ENCODE measurements at regions not wholly inside any gene's neighbourhood (a gene's known extent, or its start where the extent isn't known, plus 50 kb on each side); places are given as distances from the start of the nearest gene placed in this dataset.

DNA sequence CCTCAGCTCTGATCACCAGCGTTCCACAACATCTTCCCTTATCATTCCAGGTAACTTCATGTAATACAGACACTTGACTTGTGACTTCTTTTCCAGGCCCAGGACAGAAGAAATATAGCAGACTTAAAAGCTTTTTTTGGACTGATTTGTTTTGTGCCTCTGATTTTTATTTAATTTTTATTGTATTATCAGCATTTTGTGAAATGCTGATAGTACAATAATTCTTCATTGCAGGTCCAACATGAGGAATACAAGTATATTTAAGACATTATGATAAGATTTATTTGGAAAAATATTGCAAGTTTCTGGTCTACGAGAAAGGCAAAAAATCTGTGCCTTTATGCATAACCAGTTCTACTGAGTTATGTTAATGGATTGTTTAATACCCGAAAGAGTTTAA, 94.5 kb upstream of the THUMPD2 start:
- TF ChIP-seq, protein P1, sequence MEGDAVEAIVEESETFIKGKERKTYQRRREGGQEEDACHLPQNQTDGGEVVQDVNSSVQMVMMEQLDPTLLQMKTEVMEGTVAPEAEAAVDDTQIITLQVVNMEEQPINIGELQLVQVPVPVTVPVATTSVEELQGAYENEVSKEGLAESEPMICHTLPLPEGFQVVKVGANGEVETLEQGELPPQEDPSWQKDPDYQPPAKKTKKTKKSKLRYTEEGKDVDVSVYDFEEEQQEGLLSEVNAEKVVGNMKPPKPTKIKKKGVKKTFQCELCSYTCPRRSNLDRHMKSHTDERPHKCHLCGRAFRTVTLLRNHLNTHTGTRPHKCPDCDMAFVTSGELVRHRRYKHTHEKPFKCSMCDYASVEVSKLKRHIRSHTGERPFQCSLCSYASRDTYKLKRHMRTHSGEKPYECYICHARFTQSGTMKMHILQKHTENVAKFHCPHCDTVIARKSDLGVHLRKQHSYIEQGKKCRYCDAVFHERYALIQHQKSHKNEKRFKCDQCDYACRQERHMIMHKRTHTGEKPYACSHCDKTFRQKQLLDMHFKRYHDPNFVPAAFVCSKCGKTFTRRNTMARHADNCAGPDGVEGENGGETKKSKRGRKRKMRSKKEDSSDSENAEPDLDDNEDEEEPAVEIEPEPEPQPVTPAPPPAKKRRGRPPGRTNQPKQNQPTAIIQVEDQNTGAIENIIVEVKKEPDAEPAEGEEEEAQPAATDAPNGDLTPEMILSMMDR (IDR thresholded peaks at IDR 0.05) = no peak
- TF ChIP-seq POLR2A (IDR thresholded peaks at IDR 0.05) = no peak
- ATAC-seq (no peak), DNase-seq (no peak)
- peaks cover 0 to 5% (median 0%) of the 10 kb centered on the region in 12 donors for H3K9me3 ChIP-seq
- H3K36me3 ChIP-seq = no peaks in the 10 kb centered on the region
- 93 to 96% (median 96%) methylated on average over 3 of the region's 3 CpGs for WGBS, 4 donors
- intact Hi-C loops (cut with DNase I) = no loop called here
- peaks cover 0 to 24% (median 6%) of the 10 kb centered on the region in 12 donors for H3K4me1 ChIP-seq
- H3K27ac ChIP-seq = no peak overlapping the region
- no peaks in the 10 kb centered on the region for H3K27me3 ChIP-seq
- H3K4me3 ChIP-seq = no peak overlapping the region

DNA sequence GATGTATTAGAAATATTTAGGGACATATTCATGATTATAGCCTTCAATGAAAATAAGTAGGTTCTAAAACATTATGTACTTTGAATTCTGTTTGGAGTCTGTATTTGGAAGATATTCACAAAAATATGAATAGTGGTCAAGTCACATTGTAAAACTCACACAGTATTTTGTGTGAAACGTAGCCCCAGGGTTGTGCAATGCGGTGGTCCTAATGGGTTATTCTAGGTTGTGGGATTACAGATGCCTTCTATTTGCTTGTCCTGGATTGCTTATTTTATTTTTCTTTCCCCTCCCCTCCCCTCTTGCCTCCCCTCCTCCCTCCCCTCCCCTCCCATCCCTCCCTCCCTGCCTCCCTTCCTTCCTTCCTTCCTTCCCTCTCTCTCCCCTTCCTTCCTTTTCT, 93.7 kb upstream of the THUMPD2 start:
- DNase-seq = no peak
- ATAC-seq = no peak
- intact Hi-C loops (cut with DNase I) = no loop called here
- no peak overlapping the region for H3K27ac ChIP-seq
- peaks cover 0 to 5% (median 0%) of the 10 kb centered on the region in 12 donors for H3K9me3 ChIP-seq
- 91 to 95% (median 93%) methylated on average over 2 of the region's 2 CpGs for WGBS, 4 donors
- no peak overlapping the region for H3K4me3 ChIP-seq
- H3K36me3 ChIP-seq = no peaks in the 10 kb centered on the region
- no peaks in the 10 kb centered on the region for H3K27me3 ChIP-seq
- TF ChIP-seq POLR2A (IDR thresholded peaks at IDR 0.05) = no peak
- TF ChIP-seq, protein P1 (IDR thresholded peaks at IDR 0.05) = no peak
- peaks cover 0 to 24% (median 6%) of the 10 kb centered on the region in 12 donors for H3K4me1 ChIP-seq

DNA sequence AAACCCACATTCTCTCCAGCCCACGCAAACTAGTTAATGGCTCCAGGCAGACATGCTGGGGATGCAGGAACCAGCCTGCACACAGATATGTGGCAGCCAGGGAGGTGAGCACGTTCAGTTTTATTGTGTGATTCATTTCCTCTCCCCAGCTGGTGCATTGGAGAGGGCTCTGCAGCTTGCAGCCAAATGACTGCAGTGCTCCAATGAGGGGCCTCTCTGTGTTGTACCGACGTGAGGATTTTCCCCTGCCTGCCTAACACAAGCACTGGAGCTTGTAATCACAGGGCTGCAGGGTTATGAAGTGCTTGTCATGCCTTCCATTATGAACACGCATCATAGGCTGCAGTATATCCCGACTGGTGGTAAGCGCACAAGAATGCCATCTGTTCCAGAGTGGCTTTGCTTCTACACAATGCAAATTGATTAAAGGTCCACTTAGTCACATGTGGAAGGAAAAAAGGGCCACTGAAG, 92.3 kb upstream of the THUMPD2 start:
- H3K27ac ChIP-seq = no peak overlapping the region
- peak in 2 of 4 donors; percentile 33 to 48 for ATAC-seq
- no peak overlapping the region for H3K4me3 ChIP-seq
- DNase-seq = no peak
- H3K9me3 ChIP-seq = no peaks in the 10 kb centered on the region
- H3K36me3 ChIP-seq = no peaks in the 10 kb centered on the region
- H3K4me1 ChIP-seq = peaks cover 0 to 24% (median 6%) of the 10 kb centered on the region in 12 donors
- TF ChIP-seq, protein P1 (IDR thresholded peaks at IDR 0.05) = no peak
- no peak for TF ChIP-seq POLR2A (IDR thresholded peaks at IDR 0.05)
- 48 to 65% (median 53%) methylated on average over 7 of the region's 7 CpGs for WGBS, 4 donors
- peaks cover 0 to 2% (median 0%) of the 10 kb centered on the region in 9 donors for H3K27me3 ChIP-seq
- intact Hi-C loops (cut with DNase I) = no loop called here

DNA sequence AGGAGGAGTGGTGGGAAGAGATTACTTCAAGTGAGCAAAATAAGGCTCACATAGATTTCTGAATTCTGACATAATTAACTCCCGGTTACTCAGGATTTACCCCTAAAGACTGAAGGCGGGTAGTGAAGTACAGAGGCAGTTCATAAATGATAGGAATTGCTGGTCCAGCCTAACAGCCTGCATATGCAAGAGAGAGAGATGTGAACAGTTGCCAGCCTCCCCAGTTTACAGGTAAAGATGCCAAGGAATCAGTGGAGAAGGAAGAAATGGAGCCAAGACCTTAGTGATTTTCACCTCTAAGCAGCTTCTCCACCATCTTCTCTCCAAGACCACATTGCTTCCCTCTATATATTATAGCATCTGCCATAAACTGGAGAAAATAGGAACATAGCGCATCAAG, 91.8 kb upstream of the THUMPD2 start:
- peaks cover 0 to 23% (median 6%) of the 10 kb centered on the region in 12 donors for H3K4me1 ChIP-seq
- H3K36me3 ChIP-seq = no peaks in the 10 kb centered on the region
- intact Hi-C loops (cut with DNase I) = no loop called here
- 86 to 94% (median 89%) methylated on average over 3 of the region's 3 CpGs for WGBS, 4 donors
- TF ChIP-seq, protein P1 (IDR thresholded peaks at IDR 0.05) = no peak
- no peak for TF ChIP-seq POLR2A (IDR thresholded peaks at IDR 0.05)
- ATAC-seq (no peak), DNase-seq (no peak)
- no peak overlapping the region for H3K4me3 ChIP-seq
- H3K9me3 ChIP-seq = no peaks in the 10 kb centered on the region
- H3K27ac ChIP-seq = no peak overlapping the region
- peaks cover 0 to 3% (median 0%) of the 10 kb centered on the region in 9 donors for H3K27me3 ChIP-seq
